HFF-Myc (cell line): ENCODE measurements at regions not wholly inside any gene's neighbourhood (a gene's known extent, or its start where the extent isn't known, plus 50 kb on each side); places are given as distances from the start of the nearest gene placed in this dataset.
"Not testable (repeated sequence)": the region's sequence is repeated elsewhere in the genome, so short reads cannot be mapped to it uniquely, and the experiment has no call there.

Experiments used
- DNase-seq: peaks from one replicate; pipeline ENCODE4 v3.0.0-alpha.2; 2011; ENCODE audit warnings: low read depth; ENCODE audit errors: extremely low read depth
- H3K4me3 ChIP-seq: replicated peaks from 2 replicates; pipeline ENCODE4 v1.5.1; 2011; ENCODE audit warnings: low read depth, mild to moderate bottlenecking, control low read depth, low read length
- CTCF ChIP-seq: IDR thresholded peaks from 2 replicates; pipeline ENCODE4 v1.5.1; 2012; ENCODE audit warnings: mild to moderate bottlenecking, low read depth, low read length, control low read depth; ENCODE audit errors: missing control alignments

GRCh38 chr1:101588677-101589076, 351.9 kb downstream of the S1PR1 start:
- no peak for TF ChIP-seq CTCF
- no peak overlapping the region for H3K4me3 ChIP-seq
- DNase-seq: no peak

- H3K4me3 ChIP-seq: no peak overlapping the region
- TF ChIP-seq CTCF: no peak
- no peak for DNase-seq
Observed at GRCh38 chr1:101592845-101593244, 356.0 kb downstream of the S1PR1 start.

GRCh38 chr1:101595881-101596374, 359.1 kb downstream of the S1PR1 start:
- DNase-seq: no peak
- TF ChIP-seq CTCF: no peak
- no peak overlapping the region for H3K4me3 ChIP-seq

GRCh38 chr1:101600615-101601014, 363.8 kb downstream of the S1PR1 start:
- not testable (repeated sequence) for H3K4me3 ChIP-seq, DNase-seq

GRCh38 chr1:101603726-101604125, 366.9 kb downstream of the S1PR1 start:
- no peak for TF ChIP-seq CTCF

GRCh38 chr1:101605878-101606277, 369.1 kb downstream of the S1PR1 start:
- H3K4me3 ChIP-seq: no peak overlapping the region
- no peak for TF ChIP-seq CTCF
- DNase-seq: no peak

More at GRCh38 chr1:101603726-101604125, 366.9 kb downstream of the S1PR1 start:
- no peak for DNase-seq
- H3K4me3 ChIP-seq: no peak overlapping the region

- DNase-seq: no peak
- no peak overlapping the region for H3K4me3 ChIP-seq
- no peak for TF ChIP-seq CTCF
Observed at GRCh38 chr1:101613546-101613945, 376.7 kb downstream of the S1PR1 start.
